ENCODE measurements at regions not wholly inside any gene's neighbourhood (a gene's known extent, or its start where the extent isn't known, plus 50 kb on each side); places are given as distances from the start of the nearest gene placed in this dataset.
"Not testable (repeated sequence)": the region's sequence is repeated elsewhere in the genome, so short reads cannot be mapped to it uniquely, and the experiment has no call there.

DNA sequence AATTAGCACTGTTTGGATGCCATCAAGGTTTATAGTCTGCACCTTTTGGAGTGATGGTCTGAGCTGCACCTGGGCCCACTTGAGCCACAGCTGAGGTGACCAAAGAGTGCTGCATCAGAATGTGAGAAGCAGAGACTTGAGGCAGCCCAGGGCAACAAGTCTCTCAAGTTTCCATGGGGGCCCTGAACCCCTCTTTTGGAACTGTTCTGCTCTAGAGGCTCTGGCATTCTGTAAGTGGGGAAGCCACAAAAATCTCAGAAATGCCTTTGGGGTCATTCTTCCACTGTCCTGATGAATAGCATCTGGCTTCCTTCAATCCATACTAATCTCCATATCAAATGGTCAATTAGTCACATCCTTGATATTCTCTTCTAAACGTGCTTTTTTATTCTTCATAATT, 298.4 kb upstream of the MAOA start:
- DNase-seq (ENCODE audit: low read depth): no peak

DNA sequence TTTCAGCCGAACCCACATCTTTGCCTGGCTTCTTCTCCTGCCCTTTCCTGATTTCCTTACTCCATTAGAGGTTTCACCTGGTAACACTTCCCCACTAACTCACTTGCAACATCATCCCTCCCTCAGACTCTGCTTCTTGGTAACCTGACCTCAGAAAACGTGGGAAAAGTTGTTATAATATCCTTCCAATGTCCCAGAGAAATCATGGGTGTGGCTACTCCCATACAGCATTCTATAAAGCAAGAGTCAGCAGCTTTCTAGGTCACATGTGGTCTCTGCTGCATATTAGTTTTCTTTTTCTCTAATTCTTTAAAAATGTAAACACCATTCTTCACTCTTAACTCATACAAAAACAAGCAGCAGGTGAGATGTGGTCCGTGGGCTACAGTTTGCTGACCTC, 283.1 kb upstream of the MAOA start:
- no peak for DNase-seq (ENCODE audit: low read depth)

DNA sequence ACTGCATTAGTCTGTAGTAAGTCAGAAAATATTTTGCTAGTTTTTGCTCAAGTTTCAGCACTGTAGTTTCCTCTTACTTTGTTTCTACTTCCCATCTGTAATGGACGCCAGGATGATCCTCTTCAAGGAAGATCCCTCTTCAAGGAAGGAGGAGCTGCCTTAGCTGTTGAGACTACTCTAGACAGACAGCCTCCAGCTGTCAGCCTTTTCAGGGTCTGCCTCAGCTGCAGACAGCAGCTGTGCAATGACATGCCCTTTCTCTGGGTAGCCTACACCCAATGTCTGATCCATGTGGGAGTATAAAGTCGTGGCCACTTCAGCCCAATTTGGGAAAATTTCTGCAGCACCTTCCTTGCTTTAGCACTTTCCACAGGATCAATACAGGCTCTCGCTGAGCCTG, 281.0 kb upstream of the MAOA start:
- DNase-seq (ENCODE audit: low read depth): no peak

DNA sequence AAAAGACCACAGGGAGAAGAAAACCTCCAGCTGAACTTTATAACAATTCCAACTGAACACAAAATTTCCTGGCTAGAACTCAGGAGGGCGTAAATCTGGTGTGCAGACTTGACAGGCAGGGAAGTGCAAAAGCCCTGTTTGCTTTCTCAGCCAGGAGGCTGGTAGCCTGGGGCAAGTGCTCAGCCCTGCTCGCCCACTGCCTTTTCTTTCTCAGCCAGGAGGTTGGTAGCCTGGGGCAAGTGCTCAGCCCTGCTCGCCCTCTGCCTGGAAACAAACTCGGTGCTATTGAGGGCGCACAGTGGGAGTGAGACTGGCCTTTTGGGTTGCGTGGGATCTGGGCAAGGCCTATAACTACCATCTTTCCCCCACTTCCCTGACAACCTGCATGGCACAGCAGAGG, 275.4 kb upstream of the MAOA start:
- DNase-seq (ENCODE audit: low read depth): no peak

DNA sequence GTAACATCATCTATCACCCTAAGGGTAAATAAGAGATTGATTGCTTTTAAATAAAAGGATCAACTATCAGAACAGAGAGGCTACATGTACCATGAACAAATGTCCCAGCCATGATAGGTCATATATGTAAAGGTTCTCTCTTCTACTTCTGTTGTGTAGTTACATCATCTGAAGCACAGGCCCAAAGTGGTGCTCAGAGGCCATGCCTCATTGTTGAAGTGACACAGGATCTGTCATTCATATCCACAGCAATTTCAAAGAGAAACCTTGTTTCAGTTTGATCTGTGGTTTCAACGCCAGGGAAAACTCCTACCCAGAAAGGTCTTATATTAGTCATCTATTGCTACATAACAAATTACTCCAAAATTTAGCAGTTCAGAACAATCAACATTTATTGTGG, 269.2 kb upstream of the MAOA start:
- DNase-seq (ENCODE audit: low read depth): no peak

DNA sequence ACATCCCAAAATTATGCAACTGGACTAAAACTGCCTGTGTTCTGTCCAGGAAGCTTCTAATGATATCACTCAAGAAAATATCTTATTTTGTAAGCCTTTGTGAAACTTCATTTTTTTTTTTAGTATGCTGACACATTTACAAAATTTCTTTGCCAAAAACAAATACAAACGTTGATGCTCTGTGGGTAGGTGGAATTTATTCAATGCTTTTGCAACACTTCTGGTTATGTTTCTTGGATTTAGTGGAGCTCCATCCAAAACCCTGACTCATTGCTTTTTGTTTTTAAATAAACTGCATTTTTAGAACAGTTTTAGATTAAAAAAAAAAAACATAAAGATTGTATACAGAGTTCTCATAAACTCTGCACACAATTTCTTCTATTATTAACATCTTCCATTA, 250.9 kb upstream of the MAOA start:
- DNase-seq (ENCODE audit: low read depth): no peak

DNA sequence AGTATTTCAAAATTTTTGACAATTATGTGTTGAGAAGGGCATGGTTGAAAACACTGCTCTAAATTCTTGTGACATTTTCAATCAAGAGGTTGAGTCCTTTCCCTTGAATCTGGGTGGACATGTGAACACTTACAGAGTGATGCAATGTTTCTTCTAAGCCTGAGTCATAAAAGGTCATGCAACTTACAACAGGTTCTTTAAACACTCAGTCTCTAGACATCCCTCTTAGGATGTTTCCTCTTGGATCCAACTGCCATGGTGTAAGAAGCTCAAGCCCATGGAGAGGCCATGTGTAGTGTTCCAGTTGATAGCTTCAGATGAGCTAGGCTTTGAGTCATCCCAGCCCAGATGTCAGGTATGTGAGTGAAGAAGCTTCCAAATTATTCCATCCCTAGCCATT, 232.2 kb upstream of the MAOA start:
- DNase-seq (ENCODE audit: low read depth): peak; percentile 3

DNA sequence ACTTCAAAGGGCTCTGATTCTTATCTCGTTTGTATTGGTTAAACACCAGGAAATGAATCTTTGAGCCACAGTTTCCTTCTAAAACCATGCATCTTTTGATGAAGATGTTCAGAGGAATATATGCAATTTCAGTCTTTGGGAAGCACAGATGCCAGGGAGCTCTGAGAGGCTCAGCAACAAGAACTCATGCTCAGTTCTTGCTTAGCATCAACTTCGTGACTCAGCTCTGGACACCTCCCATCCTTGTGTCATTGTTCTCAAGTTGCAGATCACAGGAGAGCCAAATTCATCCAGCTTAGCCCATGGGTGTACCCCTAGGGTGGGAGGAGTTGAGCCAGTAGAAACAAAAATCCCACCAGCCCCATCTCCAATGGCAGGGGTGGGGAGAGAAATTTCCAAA, 219.6 kb upstream of the MAOA start:
- no peak for DNase-seq (ENCODE audit: low read depth)

DNA sequence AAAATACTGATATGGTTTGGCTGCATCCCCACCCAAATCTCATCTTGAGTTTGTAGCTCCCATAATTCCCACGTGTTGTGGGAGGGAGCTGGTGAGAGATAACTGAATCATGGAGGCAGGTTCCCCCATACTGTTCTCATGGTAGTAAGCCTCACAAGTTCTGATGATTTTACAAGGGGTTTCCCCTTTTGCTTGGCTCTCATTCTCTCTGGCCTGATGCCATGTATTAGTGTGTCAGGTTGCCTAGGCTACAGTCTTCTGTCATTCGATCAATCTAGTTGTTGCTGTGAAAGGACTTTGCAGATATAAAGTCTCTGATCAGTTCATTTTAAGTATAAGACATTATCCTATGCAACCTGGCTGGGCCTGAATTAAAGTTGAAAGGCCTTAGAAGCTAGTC, 209.3 kb upstream of the MAOA start:
- no peak for DNase-seq (ENCODE audit: low read depth)

DNA sequence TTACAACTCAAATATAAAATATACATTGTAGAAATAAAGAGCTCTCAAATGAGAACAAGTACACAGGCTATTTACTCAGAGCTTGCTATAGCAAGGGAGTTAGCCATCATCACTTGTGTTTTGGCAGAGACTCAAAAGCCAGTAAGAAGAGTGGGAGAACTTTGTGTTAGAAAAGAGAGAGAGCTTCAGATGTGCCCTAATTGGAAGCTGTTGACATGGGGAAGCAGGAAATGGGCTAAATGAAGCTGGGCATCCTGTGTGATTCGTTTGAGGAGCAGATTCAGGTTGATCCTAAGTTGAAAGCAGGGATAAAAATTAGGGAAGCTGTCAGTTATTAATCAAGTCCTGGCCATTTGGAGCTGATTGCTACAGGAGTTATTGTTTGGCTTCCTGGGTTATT, 207.4 kb upstream of the MAOA start:
- no peak for DNase-seq (ENCODE audit: low read depth)

DNA sequence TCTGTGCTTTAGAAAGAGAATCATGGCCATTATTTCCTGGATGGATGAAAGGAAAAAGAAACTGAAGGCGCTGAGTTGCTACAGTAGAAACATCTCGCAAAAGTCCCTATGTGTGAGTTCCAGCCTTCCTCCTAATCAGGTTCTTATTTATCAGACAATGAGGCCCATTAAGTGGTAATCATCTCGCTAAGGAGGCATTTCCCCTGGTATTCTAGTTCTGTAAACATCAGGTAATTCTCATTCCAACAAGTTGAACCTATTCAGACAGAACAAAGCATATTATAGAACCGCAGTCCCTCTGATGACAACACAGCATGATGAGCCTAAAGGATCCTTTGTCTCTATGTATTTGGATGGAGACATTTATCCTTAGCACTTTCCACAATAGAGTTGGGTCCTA, 205.7 kb upstream of the MAOA start:
- DNase-seq (ENCODE audit: low read depth): no peak

DNA sequence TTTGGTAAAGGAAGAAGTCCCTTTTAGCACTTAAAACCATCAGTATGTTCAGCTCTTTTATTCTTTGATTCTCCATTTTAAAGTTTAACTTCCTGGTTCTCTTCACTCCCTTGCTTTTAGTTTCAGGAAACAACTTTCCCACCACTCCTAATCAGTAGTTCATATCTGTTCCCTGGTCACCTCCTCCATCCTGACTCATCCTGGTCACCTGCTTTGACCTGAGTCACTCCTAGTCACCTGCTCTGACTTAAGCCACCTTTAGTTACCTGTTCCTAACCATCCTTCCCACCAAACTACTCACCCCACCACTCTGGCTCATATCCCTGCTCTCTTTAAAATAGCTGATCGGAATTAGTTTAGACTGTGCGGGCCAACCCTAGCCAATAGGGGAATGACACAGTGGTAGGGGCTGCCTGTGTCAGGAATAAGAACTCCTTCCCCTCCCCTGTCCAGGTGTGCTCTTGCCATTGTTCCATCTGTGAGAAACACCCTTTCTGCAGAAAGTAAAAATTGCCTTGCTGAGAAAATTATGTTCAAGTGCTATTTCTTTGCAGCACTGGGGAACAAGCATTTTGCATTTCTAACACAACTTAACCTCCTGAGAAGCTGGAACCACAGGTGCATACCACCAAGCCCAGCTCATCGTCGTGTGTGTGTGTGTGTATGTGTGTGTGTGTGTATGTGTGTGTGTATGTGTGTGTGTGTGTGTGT, 204.0 kb upstream of the MAOA start:
- DNase-seq (ENCODE audit: low read depth): not testable (repeated sequence)

DNA sequence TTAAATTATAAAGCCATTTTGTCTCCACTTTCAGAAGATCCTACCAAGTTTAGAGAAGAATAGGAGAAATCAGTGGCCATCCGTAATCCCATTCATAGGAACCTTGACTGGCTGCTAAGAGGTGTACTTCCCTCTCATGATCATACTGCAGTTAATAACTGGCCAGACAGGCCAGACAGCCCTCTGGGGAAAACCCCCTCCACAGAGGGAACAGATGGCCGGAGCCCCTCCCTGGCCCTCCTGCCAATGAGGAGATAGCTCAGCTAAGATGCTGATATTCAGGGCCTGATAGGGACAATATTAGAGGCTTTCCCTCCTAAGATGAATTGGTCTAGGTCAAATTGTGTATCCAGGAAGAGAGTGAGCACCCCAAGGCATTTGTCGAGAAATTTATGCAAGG, 200.0 kb upstream of the MAOA start:
- DNase-seq (ENCODE audit: low read depth): no peak

DNA sequence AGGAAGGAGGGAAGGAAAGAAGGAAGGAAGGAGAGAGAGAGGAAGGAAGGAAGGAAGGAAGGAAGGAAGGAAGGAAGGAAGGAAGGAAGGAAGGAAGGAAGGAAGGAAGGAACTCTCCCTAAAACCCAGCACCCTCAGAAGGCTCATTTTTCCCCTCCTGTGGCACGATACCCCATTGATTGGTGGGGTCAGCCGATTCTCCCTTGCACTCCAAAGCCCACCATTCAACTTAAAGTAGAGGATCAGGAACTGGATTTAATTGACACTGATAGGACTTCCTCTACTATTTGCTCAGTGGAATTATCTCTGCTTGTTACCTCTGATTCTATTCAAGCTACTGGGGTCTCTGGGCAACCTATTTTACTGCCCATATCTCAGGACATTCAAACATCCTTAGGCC, 199.2 kb upstream of the MAOA start:
- DNase-seq (ENCODE audit: low read depth): no peak

DNA sequence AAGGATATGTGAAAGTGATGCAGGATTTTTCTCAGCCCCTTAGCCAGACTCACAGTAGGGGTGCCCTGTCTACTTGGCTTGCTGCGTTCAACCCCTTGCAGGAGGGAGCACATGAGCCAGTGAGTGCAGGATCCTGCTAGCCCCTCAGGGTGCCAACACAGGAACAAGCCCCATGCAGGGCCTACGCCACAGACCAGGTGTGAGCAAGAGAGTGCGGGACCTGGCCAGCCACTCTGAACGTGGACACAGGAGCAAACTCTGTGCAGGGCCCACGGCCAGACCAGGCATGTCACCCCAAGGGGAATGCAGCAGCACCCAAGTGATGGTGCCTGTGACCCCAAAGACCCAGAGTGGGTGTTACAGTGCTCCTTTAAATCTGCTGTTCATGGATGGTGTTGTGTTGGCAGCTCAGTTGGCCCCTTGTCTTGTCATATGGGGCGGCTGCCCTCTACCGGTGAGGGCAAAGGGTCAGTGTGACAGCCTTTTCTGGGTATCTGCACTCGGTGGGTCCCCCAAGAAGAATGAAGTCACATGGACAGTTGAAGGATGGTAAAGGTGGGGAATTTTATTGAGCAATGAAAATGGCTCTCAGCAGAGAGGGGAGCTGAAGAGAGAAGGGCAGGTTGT, 188.4 kb upstream of the MAOA start:
- DNase-seq (ENCODE audit: low read depth): no peak

DNA sequence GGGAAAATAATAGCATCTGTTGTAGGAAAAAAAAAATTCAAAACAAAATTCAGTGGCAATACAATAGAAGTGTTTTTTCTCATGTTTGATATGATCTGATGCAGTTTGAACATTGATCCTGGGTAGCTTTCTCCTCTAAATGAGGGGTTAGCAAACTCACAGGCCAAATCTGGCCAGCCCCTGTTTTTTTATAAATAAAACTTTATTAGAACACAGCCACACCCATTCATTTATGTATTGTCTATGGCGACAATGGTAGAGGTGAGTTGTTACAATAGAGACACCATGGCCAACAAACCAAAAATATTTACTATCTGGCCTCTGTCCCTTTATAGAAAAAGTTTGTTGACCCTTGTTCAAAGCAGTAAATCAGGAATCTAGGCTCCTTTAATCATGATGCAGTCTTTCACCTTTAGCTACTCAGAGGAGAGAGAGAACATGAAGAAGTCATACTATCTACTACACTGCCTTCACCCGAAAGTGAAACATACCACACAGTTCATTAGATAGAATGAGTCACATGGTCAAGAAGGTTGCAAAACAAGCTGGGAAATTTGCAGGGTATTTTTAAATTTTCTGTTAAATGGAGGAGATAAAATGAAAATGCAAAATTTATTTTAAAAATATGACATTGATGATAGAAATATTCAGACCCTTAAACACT, 186.6 kb upstream of the MAOA start:
- DNase-seq (ENCODE audit: low read depth): no peak

DNA sequence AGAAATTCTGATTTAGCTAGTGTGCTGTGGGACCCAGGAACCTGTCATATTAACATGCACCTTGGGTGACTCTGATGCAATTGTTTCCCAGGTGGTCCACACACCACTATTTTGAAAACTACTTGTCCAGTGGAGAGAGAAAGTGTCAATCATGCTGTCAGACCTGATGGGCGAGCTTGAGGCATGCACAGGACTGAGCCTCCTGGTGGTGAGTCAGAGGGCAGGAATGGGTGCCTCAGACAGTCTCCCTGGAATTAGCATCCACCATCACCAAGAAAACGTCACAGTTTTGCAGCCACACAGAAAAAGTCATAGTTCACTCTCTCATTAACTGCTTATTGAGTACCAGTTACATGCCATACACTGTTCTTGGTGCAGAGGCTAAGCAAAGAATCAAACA, 181.8 kb upstream of the MAOA start:
- peak; percentile 7 for DNase-seq (ENCODE audit: low read depth)

DNA sequence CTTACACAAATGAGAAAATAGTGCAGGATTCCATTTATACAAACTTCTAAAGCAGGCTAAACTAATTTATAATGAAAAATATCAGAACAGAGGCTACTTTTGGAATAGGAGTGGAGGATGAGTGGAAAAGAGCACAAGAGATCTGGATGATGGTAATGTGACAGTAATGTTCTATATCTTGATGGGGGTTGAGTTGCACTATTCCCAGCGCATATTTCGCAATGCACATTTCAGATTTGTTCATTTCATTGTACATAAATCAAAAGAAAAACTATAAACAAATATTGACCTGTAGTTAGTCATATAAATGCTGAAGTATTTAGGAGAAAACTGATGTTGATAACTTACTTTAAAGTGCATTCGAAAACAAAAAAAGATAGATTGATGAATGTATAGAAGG, 177.0 kb upstream of the MAOA start:
- no peak for DNase-seq (ENCODE audit: low read depth)

DNA sequence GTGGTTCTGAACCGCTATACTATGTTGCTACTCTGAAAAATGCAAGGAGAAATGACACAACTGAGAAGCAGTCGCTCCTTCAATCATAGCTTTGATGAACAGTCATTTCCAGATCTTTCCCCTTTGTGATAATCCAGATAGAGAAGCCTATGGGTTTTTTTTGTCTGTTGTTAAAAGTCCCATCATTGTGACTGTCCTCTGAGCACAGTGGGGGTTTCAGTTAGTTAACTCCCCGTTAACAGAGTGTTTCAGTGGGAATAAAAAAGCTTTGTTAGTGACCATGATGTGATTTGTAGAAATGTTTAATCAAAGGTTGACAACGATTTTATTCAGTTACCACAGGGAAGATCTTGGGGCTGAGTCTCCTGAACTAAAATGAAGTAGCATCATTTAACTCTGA, 176.2 kb upstream of the MAOA start:
- DNase-seq (ENCODE audit: low read depth): no peak

DNA sequence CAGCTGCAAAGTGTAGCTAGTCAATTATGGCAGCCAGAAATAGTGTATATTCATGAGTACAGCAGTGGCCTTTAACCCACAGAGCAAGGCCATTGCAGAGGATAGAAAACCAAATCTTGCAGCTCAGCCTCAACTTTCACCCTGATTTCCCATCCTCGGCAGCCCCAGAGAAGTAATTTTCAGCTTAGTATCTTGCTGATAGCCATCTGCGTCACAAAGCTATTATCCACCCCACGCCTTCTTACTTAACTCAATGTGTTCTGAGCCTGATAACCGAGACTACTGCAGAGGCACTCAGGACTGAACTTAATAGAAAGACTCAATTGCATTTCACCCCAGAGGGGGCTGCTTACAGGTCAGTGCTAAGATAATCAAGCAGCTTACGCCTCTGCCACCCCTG, 174.5 kb upstream of the MAOA start:
- DNase-seq (ENCODE audit: low read depth): no peak

DNA sequence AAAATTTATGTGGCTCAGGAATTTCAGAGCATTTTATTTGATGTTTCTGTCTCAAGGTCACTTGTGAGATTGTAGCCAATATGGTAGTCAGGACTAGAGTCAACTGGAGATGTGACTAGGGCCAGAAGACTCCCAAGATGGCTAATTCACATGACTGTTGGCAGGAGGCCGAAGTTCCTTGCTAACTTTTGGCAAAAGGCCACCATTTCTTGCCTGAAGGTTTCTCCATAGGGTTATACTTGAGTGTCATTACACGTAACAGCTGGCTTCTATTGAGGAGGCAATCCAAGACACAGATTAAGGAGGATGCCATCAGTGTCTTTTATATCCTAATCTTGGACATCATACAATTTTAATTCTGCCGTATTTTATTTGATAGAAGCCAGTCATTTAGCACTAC, 162.3 kb upstream of the MAOA start:
- no peak for DNase-seq (ENCODE audit: low read depth)

DNA sequence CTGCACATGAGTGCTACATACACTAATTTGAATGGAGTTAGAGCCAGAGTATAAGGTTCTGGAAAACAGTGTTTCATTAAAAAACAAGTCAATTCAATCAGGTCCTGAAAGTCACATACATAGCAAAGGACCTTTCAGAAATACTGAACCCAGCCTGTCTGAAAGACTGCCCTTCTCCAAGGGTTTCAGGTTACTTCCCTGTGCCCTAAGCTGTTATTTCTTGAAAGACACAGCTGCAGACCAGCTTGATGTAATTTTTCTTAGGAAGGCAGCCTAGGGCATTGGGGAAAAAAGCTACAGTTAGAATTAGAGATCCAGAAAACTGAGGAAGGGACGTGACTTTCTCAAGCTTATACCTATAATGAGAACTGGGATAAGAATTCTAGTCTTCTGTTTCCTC, 155.9 kb upstream of the MAOA start:
- no peak for DNase-seq (ENCODE audit: low read depth)

Data from HT1080 (cell line).